Testis (tissue), 2 donors: ENCODE measurements at regions not wholly inside any gene's neighbourhood (a gene's known extent, or its start where the extent isn't known, plus 50 kb on each side); places are given as distances from the start of the nearest gene placed in this dataset.

Experiments used
- DNase-seq: peaks from one replicate; pipeline ENCODE4 v3.0.0-alpha.2; 2019
- H3K27ac ChIP-seq, 2 donors: fragments of 200-600 bp; sonication (generic); one replicate each; pipeline ENCODE4 v1.5.1; 2019
- H3K27me3 ChIP-seq: fragments of 200-600 bp; sonication (generic); one replicate; pipeline ENCODE4 v1.5.1; 2019
- H3K36me3 ChIP-seq: fragments of 200-600 bp; sonication (generic); one replicate; pipeline ENCODE4 v1.5.1; 2017; ENCODE audit warnings: low read depth; ENCODE audit errors: missing control alignments
- H3K4me1 ChIP-seq: fragments of 200-600 bp; sonication (generic); one replicate; pipeline ENCODE4 v1.5.1; 2019
- H3K4me3 ChIP-seq, 2 donors: fragments of 200-600 bp; sonication (generic); one replicate each; pipeline ENCODE4 v1.5.1; 2017 to 2019
- H3K9me3 ChIP-seq: fragments of 200-600 bp; sonication (generic); one replicate; pipeline ENCODE4 v1.5.1; 2017
- POLR2A ChIP-seq: fragments of 450-650 bp; IDR thresholded peaks from one replicate; pipeline ENCODE4 v1.6.1; 2017; ENCODE audit warnings: antibody characterized with exemption, mild to moderate bottlenecking, moderate library complexity
- WGBS, 2 donors: methylation state at CpG; one replicate each; pipeline ENCODE4 v1.1.5; 2018; 5-methylcytosine and 5-hydroxymethylcytosine counted together
- intact Hi-C: fragments of 100-400 bp; cut with DNase I; formaldehyde crosslinking; loops from one replicate; pipeline ENCODE4 v1.15.1; 2023; ENCODE audit warnings: low total_unique reads
- TF ChIP-seq, protein P1 (sequence below), 3 experiments: fragments of 450-650 bp in 2 of 3; fragments of 200-600 bp in 1 of 3; sonication (generic) in 1 of 3; IDR thresholded peaks; one replicate each; pipeline ENCODE4 v1.5.1; 2016 to 2019; ENCODE audit warnings: antibody characterized with exemption in 3 of 3, mild to moderate bottlenecking in 2 of 3, moderate library complexity in 1 of 3

DNA sequence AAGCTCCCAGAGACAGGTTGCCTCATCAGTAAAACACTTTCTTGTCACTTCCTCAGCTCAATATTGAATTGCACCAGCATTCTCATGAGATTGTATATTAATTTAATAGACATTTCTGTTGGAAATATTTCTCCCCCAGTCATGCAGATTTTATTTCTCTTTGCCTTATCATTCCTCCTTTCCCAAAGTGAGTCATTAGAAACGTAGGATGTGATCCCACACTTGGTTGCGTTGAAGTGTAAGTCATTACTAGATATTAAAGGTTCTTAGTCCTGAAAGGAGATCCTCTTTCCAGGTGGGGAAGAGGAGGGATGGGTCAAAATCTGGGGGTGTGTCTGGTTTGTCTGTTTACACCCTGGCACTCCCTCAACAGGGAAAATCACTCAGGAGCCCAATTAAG lies 438.2 kb downstream of the SLC4A3 start:
- intact Hi-C loops, result no loop called here
- Histone ChIP-seq H3K27ac (no peak overlapping the region), H3K4me1 (no peaks in the 10 kb centered on the region), H3K36me3 (no peaks in the 10 kb centered on the region), H3K27me3 (no peaks in the 10 kb centered on the region), H3K9me3 (no peaks in the 10 kb centered on the region), H3K4me3 (no peak overlapping the region)
- no peak for DNase-seq
- 79 to 87% methylated on average over 2 of the region's 2 CpGs for whole genome bisulfite sequencing, 2 donors
- TF ChIP-seq, protein P1, sequence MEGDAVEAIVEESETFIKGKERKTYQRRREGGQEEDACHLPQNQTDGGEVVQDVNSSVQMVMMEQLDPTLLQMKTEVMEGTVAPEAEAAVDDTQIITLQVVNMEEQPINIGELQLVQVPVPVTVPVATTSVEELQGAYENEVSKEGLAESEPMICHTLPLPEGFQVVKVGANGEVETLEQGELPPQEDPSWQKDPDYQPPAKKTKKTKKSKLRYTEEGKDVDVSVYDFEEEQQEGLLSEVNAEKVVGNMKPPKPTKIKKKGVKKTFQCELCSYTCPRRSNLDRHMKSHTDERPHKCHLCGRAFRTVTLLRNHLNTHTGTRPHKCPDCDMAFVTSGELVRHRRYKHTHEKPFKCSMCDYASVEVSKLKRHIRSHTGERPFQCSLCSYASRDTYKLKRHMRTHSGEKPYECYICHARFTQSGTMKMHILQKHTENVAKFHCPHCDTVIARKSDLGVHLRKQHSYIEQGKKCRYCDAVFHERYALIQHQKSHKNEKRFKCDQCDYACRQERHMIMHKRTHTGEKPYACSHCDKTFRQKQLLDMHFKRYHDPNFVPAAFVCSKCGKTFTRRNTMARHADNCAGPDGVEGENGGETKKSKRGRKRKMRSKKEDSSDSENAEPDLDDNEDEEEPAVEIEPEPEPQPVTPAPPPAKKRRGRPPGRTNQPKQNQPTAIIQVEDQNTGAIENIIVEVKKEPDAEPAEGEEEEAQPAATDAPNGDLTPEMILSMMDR (IDR thresholded peaks at IDR 0.05), result no peak
- TF ChIP-seq POLR2A, result no peak

DNA sequence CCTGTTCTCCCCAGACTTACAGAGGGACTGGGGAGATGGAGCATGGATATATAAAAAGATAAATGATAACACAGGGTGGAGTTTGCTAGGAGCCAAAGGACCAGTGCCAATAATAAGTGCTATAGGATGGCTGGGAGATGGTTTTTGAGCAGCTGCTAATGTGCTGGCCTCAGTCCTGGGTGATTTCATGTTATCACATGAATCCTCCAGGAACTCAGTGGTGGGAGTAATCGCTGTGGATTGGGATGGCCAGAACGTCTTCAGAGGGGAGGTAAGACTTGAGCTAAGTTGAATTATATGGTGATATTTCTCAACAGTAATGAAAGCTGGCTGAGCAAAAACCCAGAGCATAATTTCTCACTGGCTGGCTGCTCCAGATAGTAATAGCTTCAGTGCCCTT lies 441.4 kb downstream of the SLC4A3 start:
- no peak for TF ChIP-seq POLR2A
- TF ChIP-seq, protein P1 (IDR thresholded peaks at IDR 0.05), result no peak
- DNase-seq, result no peak
- Histone ChIP-seq H3K4me1 (no peaks in the 10 kb centered on the region), H3K27me3 (no peaks in the 10 kb centered on the region), H3K9me3 (no peaks in the 10 kb centered on the region), H3K36me3 (no peaks in the 10 kb centered on the region), H3K27ac (no peak overlapping the region), H3K4me3 (no peak overlapping the region)
- WGBS, 2 donors, result 33 to 34% methylated on average over 2 of the region's 2 CpGs
- intact Hi-C loops, result no loop called here

DNA sequence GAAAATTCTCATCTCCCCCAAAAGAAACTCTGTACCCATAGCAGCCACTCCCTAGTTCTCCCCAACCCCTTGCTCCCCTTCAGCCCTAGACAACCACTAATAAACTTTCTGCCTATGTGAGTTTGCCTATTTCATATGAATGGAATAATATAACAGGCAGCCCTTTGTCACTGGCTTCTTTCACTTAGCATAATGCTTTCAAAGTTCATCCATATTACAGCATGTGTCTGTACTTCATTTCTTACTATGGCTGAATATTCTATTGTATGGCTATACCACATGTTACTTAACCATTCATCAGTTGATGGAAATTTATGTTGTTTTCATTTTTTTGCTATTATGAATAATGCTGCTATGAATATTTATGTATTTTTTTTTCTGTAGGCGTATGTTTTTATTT lies 442.9 kb downstream of the SLC4A3 start:
- no peaks in the 10 kb centered on the region for H3K4me1 ChIP-seq
- no peaks in the 10 kb centered on the region for H3K27me3 ChIP-seq
- no peak overlapping the region for H3K27ac ChIP-seq
- H3K4me3 ChIP-seq, result no peak overlapping the region
- intact Hi-C loops, result no loop called here
- H3K9me3 ChIP-seq, result no peaks in the 10 kb centered on the region
- 86 to 100% methylated on average over 1 of the region's 1 CpG for WGBS, 2 donors
- TF ChIP-seq POLR2A, result no peak
- TF ChIP-seq, protein P1 (IDR thresholded peaks at IDR 0.05), result no peak
- no peak for DNase-seq
- no peaks in the 10 kb centered on the region for H3K36me3 ChIP-seq

DNA sequence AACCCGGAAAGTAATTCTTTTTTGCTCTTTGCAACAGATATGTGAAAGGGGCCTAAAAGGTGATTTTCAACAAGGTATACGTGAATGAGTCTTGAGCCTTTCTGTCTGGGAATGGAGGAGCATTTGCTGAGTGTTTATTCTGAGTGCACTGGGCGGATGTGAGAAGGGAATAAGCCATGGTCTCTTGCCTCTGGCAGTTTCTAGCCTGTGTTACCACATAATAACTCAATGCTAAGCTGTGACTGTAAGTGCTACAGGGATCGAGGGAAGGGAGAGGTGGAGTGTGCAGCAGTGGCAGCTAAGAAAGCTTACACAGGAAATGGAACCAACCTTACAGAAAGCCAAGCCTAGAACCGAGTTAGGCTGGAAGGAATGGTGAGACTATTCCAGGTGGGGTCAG lies 444.3 kb downstream of the SLC4A3 start:
- intact Hi-C loops, result no loop called here
- no peak for DNase-seq
- Histone ChIP-seq H3K4me3 (no peak overlapping the region), H3K27me3 (no peaks in the 10 kb centered on the region), H3K9me3 (no peaks in the 10 kb centered on the region), H3K36me3 (no peaks in the 10 kb centered on the region), H3K4me1 (peaks cover 3% of the 10 kb centered on the region), H3K27ac (no peak overlapping the region)
- TF ChIP-seq, protein P1 (IDR thresholded peaks at IDR 0.05), result no peak
- TF ChIP-seq POLR2A, result no peak
- WGBS, 2 donors, result 89 to 91% methylated on average over 5 of the region's 5 CpGs

DNA sequence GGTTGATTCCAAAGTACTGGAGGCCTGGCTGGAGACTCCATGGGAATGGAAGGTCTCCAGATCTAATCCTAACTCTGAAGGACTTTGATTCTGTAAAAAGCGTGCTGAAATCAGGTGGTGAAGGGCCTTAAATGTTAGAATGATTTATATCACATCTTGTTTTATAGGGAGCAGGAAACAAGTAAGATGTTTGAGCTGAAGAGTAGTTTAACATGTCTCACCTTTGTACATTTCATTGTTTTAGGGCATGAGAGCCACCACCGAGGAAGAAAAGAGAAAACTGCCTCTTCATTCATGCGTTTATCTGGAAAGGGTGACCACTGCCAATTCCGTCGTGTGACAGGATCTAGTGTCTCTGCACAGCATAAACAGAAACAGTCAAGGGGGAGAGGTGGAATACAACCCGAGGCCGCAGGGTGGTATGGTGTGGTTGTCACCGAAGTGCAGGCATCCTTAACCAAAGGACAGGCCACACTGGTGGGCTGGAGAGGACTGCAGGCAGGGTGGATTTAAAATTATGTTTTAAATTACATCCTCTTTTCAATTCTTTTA lies 445.3 kb downstream of the SLC4A3 start:
- Histone ChIP-seq H3K27me3 (no peaks in the 10 kb centered on the region), H3K27ac (no peak overlapping the region), H3K9me3 (no peaks in the 10 kb centered on the region), H3K36me3 (no peaks in the 10 kb centered on the region), H3K4me3 (no peak overlapping the region), H3K4me1 (peaks cover 7% of the 10 kb centered on the region)
- intact Hi-C loops, result no loop called here
- 80 to 87% methylated on average over 8 of the region's 8 CpGs for WGBS, 2 donors
- TF ChIP-seq POLR2A, result no peak
- TF ChIP-seq, protein P1 (IDR thresholded peaks at IDR 0.05), result no peak
- DNase-seq, result no peak
